ENCODE measurements at regions not wholly inside any gene's neighbourhood (a gene's known extent, or its start where the extent isn't known, plus 50 kb on each side); places are given as distances from the start of the nearest gene placed in this dataset.
"Not testable (repeated sequence)": the region's sequence is repeated elsewhere in the genome, so short reads cannot be mapped to it uniquely, and the experiment has no call there.

- not testable (repeated sequence) for DNase-seq
These were observed 93.2 kb upstream of the GRIN2A start for GRCh38 chr16:10275214-10275996.

GRCh38 chr16:10277597-10277996, 95.4 kb upstream of the GRIN2A start:
- no peak for DNase-seq

- DNase-seq, result no peak
These were observed 98.3 kb upstream of the GRIN2A start for GRCh38 chr16:10280262-10281170.

- no peak for DNase-seq
These were observed 100.1 kb upstream of the GRIN2A start for GRCh38 chr16:10282367-10282766.

GRCh38 chr16:10283246-10283645, 101.0 kb upstream of the GRIN2A start:
- DNase-seq, result not testable (repeated sequence)

- not testable (repeated sequence) for DNase-seq
These were observed 95.3 kb upstream of the ATF7IP2 start for GRCh38 chr16:10290467-10291105.

GRCh38 chr16:10292197-10292596, 93.7 kb upstream of the ATF7IP2 start:
- not testable (repeated sequence) for DNase-seq

GRCh38 chr16:10292976-10293375, 92.9 kb upstream of the ATF7IP2 start:
- not testable (repeated sequence) for DNase-seq

- not testable (repeated sequence) for DNase-seq
These were observed 91.7 kb upstream of the ATF7IP2 start for GRCh38 chr16:10294153-10294552.

- no peak for DNase-seq
These were observed 88.9 kb upstream of the ATF7IP2 start for GRCh38 chr16:10296956-10297340.

GRCh38 chr16:10297341-10298006, 88.4 kb upstream of the ATF7IP2 start:
- DNase-seq, result no peak

- DNase-seq, result no peak
These were observed 85.0 kb upstream of the ATF7IP2 start for GRCh38 chr16:10300905-10301304.

- not testable (repeated sequence) for DNase-seq
These were observed 84.3 kb upstream of the ATF7IP2 start for GRCh38 chr16:10301547-10301946.

GRCh38 chr16:10305912-10306311, 79.9 kb upstream of the ATF7IP2 start:
- no peak for DNase-seq

- no peak for DNase-seq
These were observed 77.3 kb upstream of the ATF7IP2 start for GRCh38 chr16:10308305-10309193.

GRCh38 chr16:10309271-10309932, 76.5 kb upstream of the ATF7IP2 start:
- no peak for DNase-seq

- no peak for DNase-seq
These were observed 73.9 kb upstream of the ATF7IP2 start for GRCh38 chr16:10312008-10312407.

GRCh38 chr16:10312784-10313724, 72.8 kb upstream of the ATF7IP2 start:
- no peak for DNase-seq

GRCh38 chr16:10314317-10314716, 71.5 kb upstream of the ATF7IP2 start:
- DNase-seq, result no peak

- DNase-seq, result peak; percentile 43
These were observed 71.0 kb upstream of the ATF7IP2 start for GRCh38 chr16:10314811-10315210.
